VCaP (cell line): ENCODE measurements at regions not wholly inside any gene's neighbourhood (a gene's known extent, or its start where the extent isn't known, plus 50 kb on each side); places are given as distances from the start of the nearest gene placed in this dataset.
"Not testable (repeated sequence)": the region's sequence is repeated elsewhere in the genome, so short reads cannot be mapped to it uniquely, and the experiment has no call there.

Source experiments
- H3K27ac ChIP-seq: fragments of 450-650 bp; 2 replicates; pipeline ENCODE4 v1.5.1; 2017
- CTCF ChIP-seq: fragments of 450-650 bp; conservative IDR thresholded peaks from 2 replicates; pipeline ENCODE4 v1.5.1; 2017; ENCODE audit warnings: mild to moderate bottlenecking, moderate library complexity

- H3K27ac ChIP-seq, result not testable (repeated sequence)
Observed at GRCh38 chr6:71360556-71361335, 72.1 kb downstream of the OGFRL1 start.

GRCh38 chr6:71364889-71365542 is 76.4 kb downstream of the OGFRL1 start:
- H3K27ac ChIP-seq, result no peak overlapping the region
- no peak for TF ChIP-seq CTCF

- H3K27ac ChIP-seq, result no peak overlapping the region
- no peak for TF ChIP-seq CTCF
Observed at GRCh38 chr6:71367756-71368155, 79.1 kb downstream of the OGFRL1 start.

GRCh38 chr6:71368284-71368683 is 79.7 kb downstream of the OGFRL1 start:
- H3K27ac ChIP-seq, result no peak overlapping the region
- no peak for TF ChIP-seq CTCF

GRCh38 chr6:71371559-71371958 is 82.9 kb downstream of the OGFRL1 start:
- TF ChIP-seq CTCF, result no peak

GRCh38 chr6:71373943-71374342 is 85.3 kb downstream of the OGFRL1 start:
- no peak for TF ChIP-seq CTCF
- no peak overlapping the region for H3K27ac ChIP-seq

More at GRCh38 chr6:71371559-71371958, 82.9 kb downstream of the OGFRL1 start:
- no peak overlapping the region for H3K27ac ChIP-seq

- no peak overlapping the region for H3K27ac ChIP-seq
- no peak for TF ChIP-seq CTCF
Observed at GRCh38 chr6:71375676-71376075, 87.1 kb downstream of the OGFRL1 start.

- TF ChIP-seq CTCF, result no peak
- H3K27ac ChIP-seq, result no peak overlapping the region
Observed at GRCh38 chr6:71376830-71377229, 88.2 kb downstream of the OGFRL1 start.
